GM12872 (cell line): ENCODE measurements at regions not wholly inside any gene's neighbourhood (a gene's known extent, or its start where the extent isn't known, plus 50 kb on each side); places are given as distances from the start of the nearest gene placed in this dataset.

Experiments
- CTCF ChIP-seq: IDR thresholded peaks from 3 replicates; pipeline ENCODE4 v1.5.1; 2011; ENCODE audit warnings: low read depth, mild to moderate bottlenecking, low read length, moderate library complexity; ENCODE audit not compliant: insufficient read depth

- no peak for TF ChIP-seq CTCF
Measured at GRCh38 chr22:47337161-47337621, 574.7 kb downstream of the TBC1D22A start.

DNA sequence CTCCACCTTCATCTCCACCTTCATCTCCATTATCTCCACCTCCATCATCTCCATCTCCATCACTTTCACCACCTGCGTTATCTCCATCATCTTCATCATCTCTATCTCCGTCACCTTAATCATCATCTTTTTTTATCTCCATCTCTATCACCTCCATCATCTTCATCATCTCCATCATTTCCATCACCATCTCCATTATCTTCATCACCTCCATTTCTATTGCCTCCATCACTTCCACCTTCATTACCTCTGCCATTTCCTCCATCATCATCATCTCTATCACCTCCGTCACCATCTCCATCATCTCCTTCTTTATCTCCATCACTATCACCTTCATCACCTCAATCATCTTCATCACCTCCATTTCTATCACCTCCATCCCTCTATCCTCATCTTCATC is 573.5 kb downstream of the TBC1D22A start:
- TF ChIP-seq CTCF, result no peak

DNA sequence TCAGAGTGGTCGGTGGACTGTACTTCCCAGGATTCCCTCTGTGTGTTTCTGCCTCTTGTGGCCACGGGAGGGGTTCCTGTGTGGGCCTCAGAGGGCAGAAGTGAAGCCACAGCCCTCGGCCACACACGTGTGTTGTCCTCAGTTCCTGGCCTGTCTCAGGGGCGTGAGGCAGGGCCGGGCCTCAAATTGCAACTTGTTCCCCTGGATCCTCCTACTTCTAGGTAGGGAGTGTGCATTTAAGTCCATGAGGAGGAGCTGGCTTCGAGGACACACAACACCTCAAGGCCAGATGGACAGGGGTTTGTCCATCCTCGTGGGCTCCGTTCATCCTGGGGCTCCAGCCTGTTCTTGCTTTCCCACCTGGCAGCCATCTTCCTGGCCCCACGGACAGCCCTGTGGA is 573.0 kb downstream of the TBC1D22A start:
- no peak for TF ChIP-seq CTCF

DNA sequence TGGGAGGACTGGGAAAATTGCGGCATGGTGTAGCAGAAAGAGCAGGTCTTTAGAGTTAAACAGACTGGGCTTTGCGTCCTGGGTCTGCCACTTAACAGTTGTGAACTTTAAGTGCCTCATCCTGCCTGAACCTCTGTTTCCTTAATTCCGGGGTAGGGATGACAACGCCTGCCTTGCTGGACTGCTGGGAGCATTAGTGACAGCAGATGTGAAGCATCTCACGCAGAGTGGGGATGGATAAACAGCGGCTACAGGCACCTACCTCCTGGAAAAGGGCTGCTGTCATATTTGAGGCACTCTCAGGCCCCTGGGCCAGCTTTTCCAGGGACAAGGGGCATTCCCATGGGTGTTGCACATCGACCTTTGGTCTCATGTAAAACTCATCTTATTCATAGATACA is 572.2 kb downstream of the TBC1D22A start:
- no peak for TF ChIP-seq CTCF

DNA sequence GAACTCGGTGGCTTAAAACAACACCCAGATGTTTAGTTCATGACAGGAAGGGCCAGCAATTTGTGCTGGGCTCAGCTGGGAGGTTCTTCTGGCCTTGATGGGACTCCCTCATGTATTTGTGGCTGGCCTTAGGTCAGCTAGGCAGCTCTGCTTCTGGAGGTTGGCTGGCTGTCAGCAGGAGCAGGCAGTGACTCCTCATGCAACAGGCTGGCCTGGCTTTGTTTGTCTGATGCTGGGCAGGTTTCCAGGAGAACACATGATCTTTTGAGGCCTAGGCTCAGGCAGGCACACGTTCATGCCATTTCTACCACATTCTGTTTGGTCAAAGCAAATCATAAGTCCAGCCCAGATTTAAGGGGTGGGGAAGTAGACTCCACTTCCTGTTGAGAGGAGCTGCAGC is 571.2 kb downstream of the TBC1D22A start:
- no peak for TF ChIP-seq CTCF

- no peak for TF ChIP-seq CTCF
Measured at GRCh38 chr22:47332246-47332980, 570.0 kb downstream of the TBC1D22A start.

DNA sequence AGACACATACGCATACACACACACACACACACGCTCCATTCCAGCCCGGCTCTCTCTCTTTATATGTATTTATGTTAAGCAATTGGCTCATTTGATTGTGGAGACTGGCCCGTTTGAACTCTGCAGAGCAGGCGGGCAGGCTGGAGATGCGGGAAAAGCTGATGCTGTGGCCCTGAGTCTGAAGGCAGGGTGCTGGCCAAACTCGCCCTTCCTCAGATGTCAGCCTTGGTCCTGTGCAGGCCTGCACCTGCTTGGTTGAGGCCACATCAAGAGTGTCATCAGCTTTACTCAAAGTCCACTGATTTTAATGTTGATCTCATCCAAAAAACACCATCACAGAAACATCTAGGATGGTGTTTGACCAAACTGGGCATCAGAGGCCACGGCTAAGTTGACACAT is 569.3 kb downstream of the TBC1D22A start:
- TF ChIP-seq CTCF, result no peak
